ENCODE measurements at regions not wholly inside any gene's neighbourhood (a gene's known extent, or its start where the extent isn't known, plus 50 kb on each side); places are given as distances from the start of the nearest gene placed in this dataset.
"Not testable (repeated sequence)": the region's sequence is repeated elsewhere in the genome, so short reads cannot be mapped to it uniquely, and the experiment has no call there.

GRCh38 chr6:121694389-121694788 lies 258.9 kb downstream of the GJA1 start:
- DNase-seq (ENCODE audit: low read depth): peak; percentile 75

DNA sequence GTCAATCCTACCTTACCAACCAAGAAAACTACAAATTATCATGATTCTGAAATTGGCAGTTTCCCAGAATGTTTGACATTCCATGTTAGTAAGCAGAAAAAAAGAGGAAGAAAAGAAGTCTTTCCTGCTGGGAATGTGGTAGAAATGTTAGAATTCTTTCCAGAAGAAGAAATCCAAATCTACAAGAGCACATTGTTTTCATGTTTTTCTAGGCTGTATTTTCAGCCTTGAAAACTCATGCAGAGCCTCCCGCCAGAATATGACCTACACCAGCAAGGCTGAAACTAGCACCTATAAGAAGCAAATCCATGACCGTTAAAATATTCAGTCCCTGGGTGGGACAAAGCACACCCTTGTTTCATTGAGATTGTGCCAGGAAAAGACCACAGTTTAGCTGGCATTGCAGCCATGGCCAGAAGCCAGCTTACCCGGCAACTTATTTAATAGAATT lies 259.4 kb downstream of the GJA1 start:
- peak; percentile 25 for DNase-seq (ENCODE audit: low read depth)

DNA sequence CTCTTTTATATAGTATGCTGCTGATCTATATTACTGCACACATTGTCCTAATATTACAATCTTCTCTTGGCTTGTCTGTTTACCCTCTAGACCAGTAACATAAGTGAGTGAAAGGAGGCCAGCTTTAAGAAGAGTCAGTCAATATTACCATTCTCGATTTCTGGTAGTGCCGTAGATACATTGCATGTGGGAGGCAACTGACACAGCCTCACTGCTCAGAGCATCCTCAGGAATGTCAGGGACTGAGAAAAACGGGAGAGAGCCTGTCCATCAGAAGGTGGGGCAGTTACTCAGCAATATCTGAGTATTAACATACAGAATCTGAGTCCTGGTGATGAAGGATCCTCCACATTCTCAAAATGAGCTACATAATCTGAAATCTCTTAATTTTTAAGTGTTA lies 259.9 kb downstream of the GJA1 start:
- DNase-seq (ENCODE audit: low read depth): no peak

GRCh38 chr6:121697921-121698320 lies 262.5 kb downstream of the GJA1 start:
- no peak for DNase-seq (ENCODE audit: low read depth)

- DNase-seq (ENCODE audit: low read depth): no peak
These were observed 263.2 kb downstream of the GJA1 start for GRCh38 chr6:121698617-121699016.

DNA sequence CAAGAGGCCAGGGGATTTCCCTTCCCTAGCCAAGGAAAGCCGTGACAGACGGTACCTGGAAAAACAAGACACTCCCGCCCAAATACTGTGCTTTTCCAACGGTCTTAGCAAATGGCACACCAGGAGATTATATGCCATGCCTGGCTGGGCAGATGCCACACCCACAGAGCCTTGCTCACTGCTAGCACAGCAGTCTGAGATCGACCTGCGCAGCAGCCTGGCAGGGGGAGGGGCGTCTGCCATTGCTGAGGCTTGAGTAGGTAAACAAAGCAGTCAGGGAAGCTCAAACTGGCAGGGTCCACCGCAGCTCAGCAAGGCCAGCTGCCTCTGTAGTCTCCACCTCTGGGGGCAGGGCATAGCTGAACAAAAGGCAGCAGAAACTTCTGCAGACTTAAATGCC lies 267.7 kb downstream of the GJA1 start:
- DNase-seq (ENCODE audit: low read depth): not testable (repeated sequence)

- DNase-seq (ENCODE audit: low read depth): no peak
These were observed 276.0 kb downstream of the GJA1 start for GRCh38 chr6:121711472-121711871.

DNA sequence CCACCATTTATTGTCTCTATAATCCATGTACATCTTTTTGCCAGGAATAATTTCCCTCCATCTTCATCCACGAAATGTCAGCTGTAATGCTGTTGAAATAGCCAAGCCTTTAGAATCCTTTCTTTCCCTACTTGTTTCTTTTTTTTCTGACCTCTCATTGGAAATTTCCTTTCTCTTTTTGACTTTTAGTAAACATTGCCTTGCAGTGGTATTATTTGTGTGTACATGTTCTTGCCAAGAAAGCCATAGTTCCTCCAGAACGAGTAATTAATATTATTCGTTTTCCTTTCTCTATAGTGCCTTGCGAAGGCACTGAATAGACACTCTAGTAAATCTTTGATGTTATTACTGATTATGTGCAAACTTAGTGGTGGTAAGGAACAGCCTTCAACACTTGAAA lies 282.2 kb downstream of the GJA1 start:
- no peak for DNase-seq (ENCODE audit: low read depth)

DNA sequence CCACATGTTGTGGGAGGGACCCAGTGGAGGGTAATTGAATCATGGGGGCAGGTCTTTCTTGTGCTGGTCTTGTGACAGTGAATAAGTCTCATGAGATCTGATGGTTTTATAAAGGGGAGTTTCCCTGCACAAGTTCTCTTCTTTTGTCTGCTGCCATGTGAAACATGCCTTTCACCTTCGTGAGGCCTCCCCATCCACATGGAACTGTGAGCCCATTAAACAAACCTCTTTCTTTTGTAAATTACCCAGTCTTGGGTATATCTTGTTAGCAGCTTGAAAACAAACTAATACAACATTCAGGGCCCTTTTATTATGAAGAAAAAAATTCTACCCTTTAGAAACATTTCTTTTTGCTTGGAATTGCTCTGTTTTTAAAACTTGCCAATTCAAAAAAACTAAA lies 285.4 kb downstream of the GJA1 start:
- DNase-seq (ENCODE audit: low read depth): not testable (repeated sequence)

DNA sequence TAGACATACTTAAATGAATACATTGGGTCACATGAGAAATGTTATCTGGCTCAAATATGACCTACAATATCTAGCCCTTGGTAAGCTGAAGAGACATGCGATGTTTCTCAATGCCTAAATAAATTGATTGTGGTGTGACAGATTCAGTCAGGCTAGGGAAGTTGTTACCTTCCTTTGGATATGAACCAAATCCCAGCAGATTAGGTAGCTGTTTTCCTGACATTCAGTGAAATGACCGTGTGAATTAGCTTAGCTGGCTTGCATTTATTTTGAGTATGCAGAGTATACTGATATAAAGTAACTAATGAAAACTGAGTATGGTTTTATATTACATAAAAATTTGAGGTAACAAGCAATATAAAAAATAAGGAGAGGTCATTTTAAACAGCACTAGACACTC lies 288.2 kb downstream of the GJA1 start:
- DNase-seq (ENCODE audit: low read depth): no peak

DNA sequence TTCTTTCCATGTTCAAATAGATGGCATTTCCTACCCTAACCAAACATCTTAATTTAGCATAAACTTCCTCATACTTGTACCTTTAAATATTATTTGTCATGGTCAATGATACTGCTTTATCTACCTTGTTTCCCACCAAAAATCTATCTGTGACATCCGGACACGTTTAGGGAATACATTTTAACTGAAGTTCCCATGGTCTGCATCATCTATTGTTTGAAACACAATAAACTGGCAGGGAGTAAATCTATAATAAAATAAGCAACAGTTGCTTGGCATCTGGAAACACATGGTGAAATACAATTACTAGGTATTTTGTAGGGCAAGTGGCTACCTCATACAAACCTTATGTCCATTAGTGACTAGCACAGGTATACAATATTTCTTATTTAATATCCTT lies 289.1 kb downstream of the GJA1 start:
- DNase-seq (ENCODE audit: low read depth): no peak

GRCh38 chr6:121726596-121726995 lies 291.1 kb downstream of the GJA1 start:
- DNase-seq (ENCODE audit: low read depth): peak; percentile 40

GRCh38 chr6:121730616-121731015 lies 295.2 kb downstream of the GJA1 start:
- no peak for DNase-seq (ENCODE audit: low read depth)

- DNase-seq (ENCODE audit: low read depth): peak; percentile 32
These were observed 295.9 kb downstream of the GJA1 start for GRCh38 chr6:121731381-121731780.

- DNase-seq (ENCODE audit: low read depth): peak; percentile 81
These were observed 297.2 kb downstream of the GJA1 start for GRCh38 chr6:121732641-121733040.

DNA sequence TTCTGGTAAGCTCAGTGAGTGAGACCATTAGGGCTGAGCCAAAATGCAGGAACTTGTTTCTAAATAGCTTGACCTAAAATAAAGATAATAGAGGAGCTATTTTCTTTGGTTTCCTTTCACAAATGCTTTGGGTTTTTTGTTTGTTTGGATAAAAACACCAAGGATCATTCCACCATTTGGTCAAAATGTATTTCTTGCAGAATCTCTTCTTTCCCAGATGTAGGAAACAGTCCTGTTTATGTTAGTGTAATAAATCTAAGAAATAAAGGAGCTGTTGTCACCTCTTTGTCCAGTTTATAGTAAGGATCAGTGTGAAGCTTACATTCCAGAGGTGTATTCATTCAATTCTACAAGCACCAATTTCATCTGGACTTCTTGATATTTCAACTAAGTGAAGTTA lies 297.8 kb downstream of the GJA1 start:
- peak; percentile 18 for DNase-seq (ENCODE audit: low read depth)

- DNase-seq (ENCODE audit: low read depth): not testable (repeated sequence)
These were observed 304.7 kb downstream of the GJA1 start for GRCh38 chr6:121740188-121740587.

GRCh38 chr6:121743691-121744090 lies 308.2 kb downstream of the GJA1 start:
- DNase-seq (ENCODE audit: low read depth): no peak

- DNase-seq (ENCODE audit: low read depth): peak; percentile 71
These were observed 312.9 kb downstream of the GJA1 start for GRCh38 chr6:121748376-121748775.

DNA sequence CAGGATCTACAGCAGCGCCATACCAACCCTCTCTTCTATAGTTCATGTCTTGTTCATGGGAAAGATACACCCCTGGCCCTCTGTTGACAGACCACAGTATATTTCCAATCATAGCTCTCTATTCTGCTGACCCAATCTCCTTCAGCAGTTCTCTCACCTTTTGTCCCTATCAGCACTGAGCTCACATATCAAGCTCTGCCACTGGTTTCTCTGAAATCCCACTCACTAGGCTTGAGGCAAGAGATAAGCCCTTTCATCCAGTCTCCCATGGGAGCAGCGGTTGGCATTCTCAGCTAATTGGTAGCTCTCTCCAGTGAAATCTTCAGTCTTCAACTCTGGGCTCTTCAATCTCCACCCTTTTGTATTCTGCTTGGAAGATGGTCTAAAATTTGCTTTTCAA lies 313.4 kb downstream of the GJA1 start:
- DNase-seq (ENCODE audit: low read depth): no peak

DNA sequence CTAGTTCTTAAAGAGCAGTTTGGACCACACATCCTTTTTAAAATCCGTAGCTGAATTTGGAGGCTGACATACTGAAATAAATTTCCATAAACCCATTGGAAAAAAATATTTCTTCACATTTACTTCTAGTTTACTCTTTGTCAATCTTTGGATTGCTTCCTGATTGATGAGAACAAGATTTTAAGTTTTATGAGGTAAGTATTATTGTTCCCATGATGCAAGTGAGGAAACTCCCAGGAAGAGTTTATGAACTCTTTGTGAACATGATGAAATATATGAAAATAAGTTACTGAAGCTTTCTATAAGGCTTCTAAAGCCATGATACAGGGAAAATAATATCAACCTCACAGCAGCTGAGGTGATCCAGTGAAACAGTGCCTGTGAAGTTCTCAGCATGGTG lies 320.0 kb downstream of the GJA1 start:
- DNase-seq (ENCODE audit: low read depth): no peak

DNA sequence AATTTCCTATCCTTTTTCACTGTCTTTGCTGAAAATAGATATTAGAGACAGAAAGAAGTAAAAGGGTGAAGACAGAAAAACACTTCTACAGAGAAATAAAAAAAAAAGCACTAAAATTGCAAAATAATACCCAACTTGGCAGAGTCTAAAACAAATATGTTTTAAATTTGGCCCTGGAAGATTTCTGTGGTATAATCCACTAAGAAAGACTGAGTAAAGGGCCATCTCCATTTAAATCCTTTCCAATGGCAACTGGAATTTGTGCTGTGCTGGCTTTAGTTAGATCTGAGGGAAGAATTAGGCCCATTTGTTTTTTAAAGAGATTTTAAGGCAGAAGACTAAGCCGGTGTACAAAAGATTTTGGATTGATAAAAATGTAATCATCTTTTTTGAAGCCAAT lies 321.2 kb downstream of the GJA1 start:
- DNase-seq (ENCODE audit: low read depth): no peak

GRCh38 chr6:121759370-121759769 lies 323.9 kb downstream of the GJA1 start:
- no peak for DNase-seq (ENCODE audit: low read depth)

- DNase-seq (ENCODE audit: low read depth): no peak
These were observed 324.7 kb downstream of the GJA1 start for GRCh38 chr6:121760191-121760590.

- DNase-seq (ENCODE audit: low read depth): no peak
These were observed 325.3 kb downstream of the GJA1 start for GRCh38 chr6:121760745-121761144.
